GM12872 (cell line): ENCODE measurements at regions not wholly inside any gene's neighbourhood (a gene's known extent, or its start where the extent isn't known, plus 50 kb on each side); places are given as distances from the start of the nearest gene placed in this dataset.

Experiments used
- CTCF ChIP-seq: IDR thresholded peaks from 3 replicates; pipeline ENCODE4 v1.5.1; 2011; ENCODE audit warnings: low read depth, mild to moderate bottlenecking, low read length, moderate library complexity; ENCODE audit not compliant: insufficient read depth

DNA sequence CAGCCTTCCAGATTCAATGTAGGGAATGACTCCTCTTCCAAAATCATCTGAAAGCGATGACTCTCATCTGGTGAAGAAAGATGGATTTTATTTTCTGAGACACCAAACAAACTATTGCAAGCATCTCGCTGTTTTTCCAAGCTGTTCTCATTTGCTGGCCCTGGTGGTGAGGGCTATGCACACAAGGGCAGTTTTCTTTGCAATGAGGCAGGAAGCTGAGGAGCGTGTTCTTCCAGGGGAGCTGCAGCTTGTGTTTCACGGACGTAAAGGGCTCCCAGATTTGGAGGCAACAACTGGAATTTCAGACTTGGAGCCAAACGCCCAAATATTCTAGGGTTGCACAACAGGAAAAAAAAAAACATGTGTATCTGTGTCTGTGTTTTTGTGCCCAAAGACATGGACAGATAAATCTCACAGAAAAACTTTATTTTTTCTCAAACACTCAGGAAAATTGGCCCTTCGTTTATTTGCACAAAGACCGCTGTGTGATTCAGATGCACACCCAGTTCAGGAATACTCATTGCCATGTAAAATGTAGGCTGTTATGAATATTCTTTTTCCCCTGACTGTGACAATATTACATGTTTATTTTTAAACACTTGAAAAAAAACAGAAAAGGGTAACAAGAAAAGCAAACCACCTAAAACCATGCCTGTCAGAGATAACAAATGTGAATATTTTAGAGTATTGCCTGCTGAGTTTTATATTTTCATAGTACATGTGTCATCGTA, 151.3 kb downstream of the GAS1 start:
- no peak for TF ChIP-seq CTCF

DNA sequence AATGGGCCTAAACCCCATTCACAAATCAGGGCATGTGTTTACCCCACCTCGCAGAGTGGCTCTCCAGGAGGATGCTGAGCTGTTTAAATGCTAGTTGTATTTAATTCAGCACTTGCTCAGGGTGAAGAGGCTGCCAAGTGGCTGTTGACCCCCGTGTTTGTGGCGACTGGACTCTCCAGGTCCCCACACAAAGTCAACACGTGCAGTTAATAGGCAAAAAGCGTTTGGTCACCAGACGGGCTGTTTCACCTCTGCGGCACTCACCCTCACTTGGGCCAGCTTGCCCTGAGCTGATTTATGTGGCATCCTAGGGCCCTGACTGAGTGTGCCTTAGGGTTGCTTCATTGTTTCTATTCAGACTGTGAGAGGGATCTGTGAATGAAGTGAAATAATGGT, 152.3 kb downstream of the GAS1 start:
- TF ChIP-seq CTCF, result no peak

GRCh38 chr9:86794391-86795046, 152.8 kb downstream of the GAS1 start:
- no peak for TF ChIP-seq CTCF

DNA sequence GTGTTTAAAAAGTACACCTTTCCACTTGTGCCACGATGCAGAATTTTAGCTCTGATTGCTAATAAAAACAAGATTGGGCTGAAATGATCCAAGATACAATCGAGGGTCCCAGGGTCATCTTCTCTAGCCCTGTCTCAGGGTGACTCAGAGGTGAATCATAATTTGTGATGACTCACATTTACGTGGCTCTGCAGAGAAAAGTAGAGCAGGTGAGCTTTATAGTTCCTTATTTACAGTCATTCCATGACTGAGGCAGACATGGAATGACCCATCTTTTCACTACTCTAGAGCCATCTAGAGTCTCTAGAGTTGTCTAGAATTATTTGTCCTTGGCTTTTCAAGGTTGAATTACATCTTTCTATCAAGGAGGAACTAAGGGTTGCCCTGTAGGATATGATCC, 155.2 kb downstream of the GAS1 start:
- TF ChIP-seq CTCF, result no peak

DNA sequence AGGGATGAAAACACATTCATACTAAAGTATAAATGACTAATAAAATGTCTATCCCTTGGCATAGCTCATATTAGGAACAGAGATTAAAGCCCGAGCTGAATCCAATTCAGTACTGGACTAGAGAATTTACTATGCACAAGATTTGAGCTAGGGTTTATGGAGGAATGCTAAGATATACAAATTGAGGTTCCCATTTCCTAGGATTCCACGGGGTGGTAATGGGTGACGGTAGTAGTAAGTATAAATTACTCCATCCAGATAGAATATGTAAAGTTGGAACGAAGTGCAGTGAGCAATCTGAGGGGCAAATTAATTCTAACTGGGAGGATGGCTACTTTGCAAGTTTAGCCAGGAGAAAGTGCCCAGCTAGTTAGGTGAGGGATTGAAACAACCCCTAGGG, 156.5 kb downstream of the GAS1 start:
- no peak for TF ChIP-seq CTCF

DNA sequence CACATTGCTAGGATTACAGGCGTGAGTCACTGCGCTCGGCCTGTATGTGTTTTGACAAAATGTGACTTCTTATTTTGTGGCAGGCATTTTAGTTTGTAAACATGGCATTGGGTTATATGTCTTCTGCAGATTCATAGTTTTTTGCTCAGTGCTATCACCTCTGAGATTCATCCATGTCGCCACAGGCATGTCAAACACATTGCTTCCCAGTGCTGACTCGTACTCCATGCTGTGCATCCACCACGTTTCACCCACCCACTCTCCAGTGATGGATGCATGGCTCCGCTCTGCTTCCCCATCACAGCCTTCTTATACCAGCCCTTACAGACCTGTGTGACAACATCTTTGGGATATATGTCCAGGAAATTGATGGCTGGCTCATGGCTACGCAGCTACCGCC, 158.8 kb downstream of the GAS1 start:
- TF ChIP-seq CTCF, result no peak

DNA sequence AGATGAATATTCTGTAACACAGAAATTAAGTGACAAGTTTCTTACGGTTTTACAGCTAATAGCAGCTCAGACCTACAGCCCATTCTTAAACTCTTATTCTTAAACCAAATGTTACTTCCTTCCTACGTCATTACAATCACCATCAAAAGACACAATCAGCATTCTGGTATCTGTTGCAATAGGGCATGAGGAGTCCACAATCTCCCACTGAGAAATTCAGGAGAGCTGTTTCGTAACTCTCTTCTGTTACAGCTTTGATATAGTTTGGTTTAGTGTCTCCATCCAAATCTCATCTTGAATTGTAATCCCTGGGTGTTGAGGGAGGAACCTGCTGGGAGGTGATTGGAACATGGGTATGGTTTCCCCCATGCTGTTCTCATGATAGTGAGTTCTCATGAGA, 163.4 kb downstream of the GAS1 start:
- TF ChIP-seq CTCF, result no peak
